SK-N-SH (cell line): ENCODE measurements at regions not wholly inside any gene's neighbourhood (a gene's known extent, or its start where the extent isn't known, plus 50 kb on each side); places are given as distances from the start of the nearest gene placed in this dataset.
A peak's percentile ranks its signal among the peaks of the same experiment; 100 is the strongest.

Source experiments
- CTCF ChIA-PET: fragments of 300-600, 350-600 bp; formaldehyde crosslinking; extraction: SDS; loops from one replicate; lab custom pipeline; 2021; lab: Yijun Ruan, JAX
- POLR2A ChIA-PET: fragments of 350-600 bp; sonication (Branson Sonifier 250); formaldehyde crosslinking; extraction: SDS; loops from one replicate; lab custom pipeline; 2020; ENCODE audit warnings: antibody characterized with exemption, inconsistent platforms; lab: Yijun Ruan, JAX
- DNase-seq: peaks from one replicate; pipeline ENCODE4 v3.0.0; 2012
- H2AFZ ChIP-seq: fragments of 200-600 bp; sonication (generic); 2 replicates; pipeline ENCODE4 v1.8.1; 2016; ENCODE audit warnings: antibody characterized with exemption, mild to moderate bottlenecking, low read depth
- H3F3A ChIP-seq: fragments of 200-600 bp; sonication (generic); replicated peaks from 2 replicates; pipeline ENCODE3; 2016; ENCODE audit warnings: antibody characterized with exemption, mild to moderate bottlenecking; ENCODE audit not compliant: insufficient read depth
- H3K27ac ChIP-seq, 2 experiments: fragments of 200-500 bp in 1 of 2; fragments of 200-600 bp in 1 of 2; sonication (Bioruptor generic) in 1 of 2; sonication (generic), shearing (Covaris generic) in 1 of 2; 2 replicates each; pipeline versions ENCODE4 v1.5.1 to v1.6.1; 2014 to 2016; ENCODE audit warnings: low read depth in 2 of 2, inconsistent platforms in 1 of 2, low read length in 1 of 2, mild to moderate bottlenecking in 1 of 2, mixed read lengths in 1 of 2
- H3K27me3 ChIP-seq: fragments of 200-600 bp; sonication (generic), shearing (Covaris generic); 2 replicates; pipeline ENCODE4 v1.6.1; 2016; ENCODE audit warnings: mixed run types; ENCODE audit not compliant: insufficient read depth
- H3K36me3 ChIP-seq, 2 experiments: fragments of 200-500 bp in 1 of 2; fragments of 200-600 bp in 1 of 2; sonication (Bioruptor generic) in 1 of 2; sonication (generic) in 1 of 2; replicated peaks in 1 of 2; 2 replicates each; pipeline versions ENCODE3 to v1.5.1; 2014 to 2016; ENCODE audit warnings: low read length in 1 of 2, mild to moderate bottlenecking in 1 of 2; ENCODE audit not compliant: insufficient read depth in 2 of 2, control insufficient read depth in 1 of 2
- H3K4me1 ChIP-seq, 2 experiments: fragments of 200-500 bp in 1 of 2; fragments of 200-600 bp in 1 of 2; sonication (Bioruptor generic) in 1 of 2; sonication (generic), shearing (Covaris generic) in 1 of 2; 2 replicates each; pipeline versions ENCODE4 v1.5.1 to v1.6.1; 2014 to 2016; ENCODE audit warnings: low read depth in 1 of 2, low read length in 1 of 2, mixed run types in 1 of 2; ENCODE audit not compliant: insufficient read depth in 2 of 2, control insufficient read depth in 1 of 2
- H3K4me2 ChIP-seq: fragments of 200-600 bp; sonication (generic), shearing (Covaris generic); 2 replicates; pipeline ENCODE4 v1.6.1; 2017; ENCODE audit warnings: mixed run types
- H3K4me3 ChIP-seq, 2 experiments: fragments of 200-500 bp in 1 of 2; fragments of 200-600 bp in 1 of 2; sonication (Bioruptor generic) in 1 of 2; sonication (generic), shearing (Covaris generic) in 1 of 2; 2 replicates each; pipeline versions ENCODE4 v1.5.1 to v1.8.1; 2014 to 2016; ENCODE audit warnings: low read depth in 2 of 2, inconsistent platforms in 1 of 2, low read length in 1 of 2, mild to moderate bottlenecking in 1 of 2, mixed read lengths in 1 of 2, moderate library complexity in 1 of 2
- H3K79me2 ChIP-seq: fragments of 200-600 bp; sonication (generic); 2 replicates; pipeline ENCODE4 v1.8.1; 2017; ENCODE audit warnings: mild to moderate bottlenecking; ENCODE audit not compliant: insufficient read depth
- H3K9ac ChIP-seq: fragments of 200-600 bp; sonication (generic); 2 replicates; pipeline ENCODE4 v1.6.1; 2017; ENCODE audit warnings: mixed run types
- H3K9me2 ChIP-seq: fragments of 200-600 bp; sonication (generic); 2 replicates; pipeline ENCODE4 v1.6.1; 2017; ENCODE audit warnings: mixed run types
- H3K9me3 ChIP-seq: fragments of 200-600 bp; sonication (generic); 2 replicates; pipeline ENCODE4 v1.6.1; 2017; ENCODE audit warnings: mixed run types, mild to moderate bottlenecking, moderate library complexity
- H4K20me1 ChIP-seq: fragments of 200-600 bp; sonication (generic); 2 replicates; pipeline ENCODE4 v1.6.1; 2017; ENCODE audit warnings: mild to moderate bottlenecking, mixed run types; ENCODE audit not compliant: insufficient read depth
- ELF1 ChIP-seq: IDR thresholded peaks from 2 replicates; pipeline ENCODE4 v1.4.0; 2012
- EP300 ChIP-seq, 2 experiments: IDR thresholded peaks; 2 replicates each; pipeline versions ENCODE4 v1.4.0 to v1.6.1; 2012; ENCODE audit warnings: borderline replicate concordance in 1 of 2, low read depth in 1 of 2, low read length in 1 of 2
- EZH2phosphoT487 ChIP-seq: fragments of 200-600 bp; sonication (generic); IDR thresholded peaks from 2 replicates; pipeline ENCODE4 v1.6.1; 2017; ENCODE audit warnings: low read depth, mixed run types, mild to moderate bottlenecking, antibody characterized with exemption, moderate library complexity, borderline replicate concordance
- FOSL2 ChIP-seq: IDR thresholded peaks from 2 replicates; pipeline ENCODE4 v1.4.0; 2012; ENCODE audit warnings: low read depth, mild to moderate bottlenecking, moderate library complexity, borderline replicate concordance
- FOXM1 ChIP-seq: IDR thresholded peaks from 2 replicates; pipeline ENCODE4 v1.4.0; 2012; ENCODE audit warnings: low read depth, mild to moderate bottlenecking
- MXI1 ChIP-seq: IDR thresholded peaks from 2 replicates; pipeline ENCODE4 v1.6.1; 2012; ENCODE audit warnings: mild to moderate bottlenecking, low read depth, low read length, improper control_type of control experiment
- NRF1 ChIP-seq: IDR thresholded peaks from 2 replicates; pipeline ENCODE4 v1.6.1; 2012; ENCODE audit warnings: low read depth, mild to moderate bottlenecking, low read length
- POLR2AphosphoS5 ChIP-seq: IDR thresholded peaks from 2 replicates; pipeline ENCODE4 v1.6.1; 2012; ENCODE audit warnings: low read depth, low read length
- RAD21 ChIP-seq: IDR thresholded peaks from 2 replicates; pipeline ENCODE4 v1.6.1; 2012; ENCODE audit warnings: mild to moderate bottlenecking, low read length
- RXRA ChIP-seq: IDR thresholded peaks from 2 replicates; pipeline ENCODE4 v1.4.0; 2012; ENCODE audit warnings: low read depth, mild to moderate bottlenecking, borderline replicate concordance
- SIN3A ChIP-seq: IDR thresholded peaks from 2 replicates; pipeline ENCODE4 v1.6.1; 2012; ENCODE audit warnings: low read depth, mild to moderate bottlenecking, low read length, moderate library complexity, borderline replicate concordance
- SMC3 ChIP-seq: IDR thresholded peaks from 2 replicates; pipeline ENCODE4 v1.6.1; 2012; ENCODE audit warnings: low read depth, low read length, improper control_type of control experiment
- TAF1 ChIP-seq: IDR thresholded peaks from 2 replicates; pipeline ENCODE4 v1.6.1; 2012; ENCODE audit warnings: low read depth, mild to moderate bottlenecking, low read length, moderate library complexity, borderline replicate concordance
- YY1 ChIP-seq: IDR thresholded peaks from 2 replicates; pipeline ENCODE4 v1.4.0; 2012; ENCODE audit warnings: low read depth, mild to moderate bottlenecking
- WGBS: methylation state at CpG from one replicate; pipeline ENCODE4 v1.1.6; 2017; ENCODE audit warnings: low lambda C conversion rate; 5-methylcytosine and 5-hydroxymethylcytosine counted together
- TF ChIP-seq, protein P1 (sequence below): IDR thresholded peaks from 2 replicates; pipeline ENCODE4 v1.4.0; 2012; ENCODE audit warnings: low read depth, borderline replicate concordance
- TF ChIP-seq, protein P2 (sequence below): fragments of 150-350 bp; IDR thresholded peaks from 2 replicates; pipeline ENCODE4 v1.6.1; 2016; ENCODE audit warnings: mild to moderate bottlenecking, low read depth, low read length
- TF ChIP-seq, protein P3 (sequence below): IDR thresholded peaks from 2 replicates; pipeline ENCODE4 v1.4.0; 2012; ENCODE audit warnings: low read depth
- TF ChIP-seq, protein P4 (sequence below): IDR thresholded peaks from 2 replicates; pipeline ENCODE4; 2012
- TF ChIP-seq, protein P5 (sequence below): fragments of 200-600 bp; sonication (generic); IDR thresholded peaks from 2 replicates; pipeline ENCODE4 v1.6.1; 2017; ENCODE audit warnings: antibody characterized with exemption, mild to moderate bottlenecking, moderate library complexity

DNA sequence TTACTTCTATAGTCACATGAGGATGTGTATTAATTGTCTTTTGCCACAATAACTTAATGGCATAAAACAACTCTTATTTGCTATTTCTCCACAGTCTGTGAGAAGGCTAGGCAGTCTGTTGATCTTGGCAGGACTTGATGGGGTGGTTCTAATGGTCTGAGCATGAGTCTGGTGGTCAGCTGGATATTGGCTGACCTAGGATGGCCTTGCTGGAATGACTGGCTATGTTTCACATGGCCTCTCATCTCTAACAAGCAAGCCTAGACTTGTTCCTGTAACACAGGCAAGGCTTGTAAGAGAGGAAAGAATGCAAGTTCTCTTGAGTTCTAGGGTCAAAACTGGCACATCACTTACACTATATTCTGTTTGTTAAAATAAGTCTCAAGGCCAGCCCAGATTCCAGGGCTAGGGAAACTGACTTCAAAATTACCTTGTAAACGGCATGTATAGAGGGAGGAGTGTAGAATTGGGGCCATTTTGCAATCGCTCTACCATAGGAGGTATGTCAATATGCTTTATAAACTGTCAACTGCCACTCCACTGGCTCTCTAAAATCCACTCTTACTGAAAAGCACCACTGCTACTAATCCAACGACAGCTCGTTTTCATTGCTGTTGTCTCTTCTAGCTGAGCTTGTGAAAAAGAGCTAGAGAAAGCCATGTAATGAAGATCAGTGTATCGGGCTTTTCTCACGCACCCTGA, 325.0 kb upstream of the PKDCC start:
- Histone ChIP-seq H2AFZ (peak overlapping the region; percentile 23), H3K9me2 (no peaks in the 10 kb centered on the region), H4K20me1 (no peaks in the 10 kb centered on the region), H3K4me1 (peaks cover 0 to 9% of the 10 kb centered on the region in 2 experiments; a peak in 2 of 4 replicates), H3K9me3 (no peaks in the 10 kb centered on the region), H3K9ac (no peak overlapping the region), H3K79me2 (no peaks in the 10 kb centered on the region), H3K27me3 (no peaks in the 10 kb centered on the region), H3K27ac (no peak overlapping the region), H3F3A (no peaks in the 10 kb centered on the region), H3K36me3 (no peaks in the 10 kb centered on the region), H3K4me3 (no peak overlapping the region), H3K4me2 (no peak overlapping the region; the same call in 1 of the 2 replicates)
- TF ChIP-seq, protein P1, sequence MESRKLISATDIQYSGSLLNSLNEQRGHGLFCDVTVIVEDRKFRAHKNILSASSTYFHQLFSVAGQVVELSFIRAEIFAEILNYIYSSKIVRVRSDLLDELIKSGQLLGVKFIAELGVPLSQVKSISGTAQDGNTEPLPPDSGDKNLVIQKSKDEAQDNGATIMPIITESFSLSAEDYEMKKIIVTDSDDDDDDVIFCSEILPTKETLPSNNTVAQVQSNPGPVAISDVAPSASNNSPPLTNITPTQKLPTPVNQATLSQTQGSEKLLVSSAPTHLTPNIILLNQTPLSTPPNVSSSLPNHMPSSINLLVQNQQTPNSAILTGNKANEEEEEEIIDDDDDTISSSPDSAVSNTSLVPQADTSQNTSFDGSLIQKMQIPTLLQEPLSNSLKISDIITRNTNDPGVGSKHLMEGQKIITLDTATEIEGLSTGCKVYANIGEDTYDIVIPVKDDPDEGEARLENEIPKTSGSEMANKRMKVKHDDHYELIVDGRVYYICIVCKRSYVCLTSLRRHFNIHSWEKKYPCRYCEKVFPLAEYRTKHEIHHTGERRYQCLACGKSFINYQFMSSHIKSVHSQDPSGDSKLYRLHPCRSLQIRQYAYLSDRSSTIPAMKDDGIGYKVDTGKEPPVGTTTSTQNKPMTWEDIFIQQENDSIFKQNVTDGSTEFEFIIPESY: no peak
- TF ChIP-seq SIN3A (no peak), YY1 (no peak), POLR2AphosphoS5 (no peak), FOXM1 (no peak), EZH2phosphoT487 (no peak), RXRA (no peak)
- TF ChIP-seq, protein P2, sequence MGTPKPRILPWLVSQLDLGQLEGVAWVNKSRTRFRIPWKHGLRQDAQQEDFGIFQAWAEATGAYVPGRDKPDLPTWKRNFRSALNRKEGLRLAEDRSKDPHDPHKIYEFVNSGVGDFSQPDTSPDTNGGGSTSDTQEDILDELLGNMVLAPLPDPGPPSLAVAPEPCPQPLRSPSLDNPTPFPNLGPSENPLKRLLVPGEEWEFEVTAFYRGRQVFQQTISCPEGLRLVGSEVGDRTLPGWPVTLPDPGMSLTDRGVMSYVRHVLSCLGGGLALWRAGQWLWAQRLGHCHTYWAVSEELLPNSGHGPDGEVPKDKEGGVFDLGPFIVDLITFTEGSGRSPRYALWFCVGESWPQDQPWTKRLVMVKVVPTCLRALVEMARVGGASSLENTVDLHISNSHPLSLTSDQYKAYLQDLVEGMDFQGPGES: no peak
- TF ChIP-seq, protein P3, sequence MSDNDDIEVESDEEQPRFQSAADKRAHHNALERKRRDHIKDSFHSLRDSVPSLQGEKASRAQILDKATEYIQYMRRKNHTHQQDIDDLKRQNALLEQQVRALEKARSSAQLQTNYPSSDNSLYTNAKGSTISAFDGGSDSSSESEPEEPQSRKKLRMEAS: no peak
- TF ChIP-seq, protein P4, sequence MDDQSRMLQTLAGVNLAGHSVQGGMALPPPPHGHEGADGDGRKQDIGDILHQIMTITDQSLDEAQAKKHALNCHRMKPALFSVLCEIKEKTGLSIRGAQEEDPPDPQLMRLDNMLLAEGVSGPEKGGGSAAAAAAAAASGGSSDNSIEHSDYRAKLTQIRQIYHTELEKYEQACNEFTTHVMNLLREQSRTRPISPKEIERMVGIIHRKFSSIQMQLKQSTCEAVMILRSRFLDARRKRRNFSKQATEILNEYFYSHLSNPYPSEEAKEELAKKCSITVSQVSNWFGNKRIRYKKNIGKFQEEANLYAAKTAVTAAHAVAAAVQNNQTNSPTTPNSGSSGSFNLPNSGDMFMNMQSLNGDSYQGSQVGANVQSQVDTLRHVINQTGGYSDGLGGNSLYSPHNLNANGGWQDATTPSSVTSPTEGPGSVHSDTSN: no peak
- DNase-seq: no peak
- POLR2A ChIA-PET: no interaction called here
- CTCF ChIA-PET: interaction anchor here (1.1 to 3.0 kb wide), 3 partner anchors 12 to 37 kb away, joined by 4 to 15 read pairs (median 5); no protein-coding TSS in a partner anchor
- WGBS: 63% methylated on average over 6 of the region's 6 CpGs

DNA sequence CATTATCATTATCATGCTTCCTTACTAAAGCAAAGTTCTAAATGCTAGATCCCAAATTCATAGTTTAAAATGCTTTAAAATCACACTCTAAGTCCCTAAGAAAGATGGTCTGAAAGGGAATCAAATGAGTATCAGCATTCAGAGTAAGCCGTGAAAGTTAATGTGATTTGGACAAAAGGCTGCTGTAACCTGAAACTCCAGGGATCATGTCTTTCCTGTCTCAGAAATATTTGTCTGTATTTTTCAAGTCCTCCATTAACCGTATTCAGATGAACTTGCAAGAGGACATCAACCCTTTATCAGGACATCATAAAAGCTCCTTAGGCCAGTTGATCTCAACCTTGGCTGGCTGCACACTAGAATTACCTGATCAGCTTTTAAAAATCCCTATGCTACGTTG, 324.3 kb upstream of the PKDCC start:
- ChIA-PET POLR2A (interaction anchor here (0.6 kb wide), 1 partner anchor 46 kb away, joined by 6 read pairs; no protein-coding TSS in a partner anchor), CTCF (interaction anchor here (0.6 to 3.0 kb wide), 3 partner anchors 11 to 1839 kb away, joined by 3 to 15 read pairs (median 5); no protein-coding TSS in a partner anchor)
- Histone ChIP-seq H3K4me2 (no peak overlapping the region), H2AFZ (no peak overlapping the region), H3K27ac (no peak overlapping the region), H4K20me1 (no peaks in the 10 kb centered on the region), H3K36me3 (no peaks in the 10 kb centered on the region), H3K79me2 (no peaks in the 10 kb centered on the region), H3K9me2 (no peaks in the 10 kb centered on the region), H3F3A (no peaks in the 10 kb centered on the region), H3K9me3 (no peaks in the 10 kb centered on the region), H3K4me3 (no peak overlapping the region), H3K27me3 (no peaks in the 10 kb centered on the region), H3K4me1 (peaks cover 0 to 9% of the 10 kb centered on the region in 2 experiments; a peak in 2 of 4 replicates), H3K9ac (no peak overlapping the region)
- WGBS: 65% methylated on average over 3 of the region's 3 CpGs
- DNase-seq: no peak
- TF ChIP-seq NRF1 (no peak), FOSL2 (no peak), RAD21 (no peak), EP300 (IDR thresholded peaks at IDR 0.05; ENCODE audit: borderline replicate concordance in 1 of 2, low read depth in 1 of 2, low read length in 1 of 2) (no peak), EZH2phosphoT487 (no peak), FOXM1 (no peak), SMC3 (no peak), ELF1 (no peak), MXI1 (no peak), TAF1 (no peak)
- TF ChIP-seq, protein P5, sequence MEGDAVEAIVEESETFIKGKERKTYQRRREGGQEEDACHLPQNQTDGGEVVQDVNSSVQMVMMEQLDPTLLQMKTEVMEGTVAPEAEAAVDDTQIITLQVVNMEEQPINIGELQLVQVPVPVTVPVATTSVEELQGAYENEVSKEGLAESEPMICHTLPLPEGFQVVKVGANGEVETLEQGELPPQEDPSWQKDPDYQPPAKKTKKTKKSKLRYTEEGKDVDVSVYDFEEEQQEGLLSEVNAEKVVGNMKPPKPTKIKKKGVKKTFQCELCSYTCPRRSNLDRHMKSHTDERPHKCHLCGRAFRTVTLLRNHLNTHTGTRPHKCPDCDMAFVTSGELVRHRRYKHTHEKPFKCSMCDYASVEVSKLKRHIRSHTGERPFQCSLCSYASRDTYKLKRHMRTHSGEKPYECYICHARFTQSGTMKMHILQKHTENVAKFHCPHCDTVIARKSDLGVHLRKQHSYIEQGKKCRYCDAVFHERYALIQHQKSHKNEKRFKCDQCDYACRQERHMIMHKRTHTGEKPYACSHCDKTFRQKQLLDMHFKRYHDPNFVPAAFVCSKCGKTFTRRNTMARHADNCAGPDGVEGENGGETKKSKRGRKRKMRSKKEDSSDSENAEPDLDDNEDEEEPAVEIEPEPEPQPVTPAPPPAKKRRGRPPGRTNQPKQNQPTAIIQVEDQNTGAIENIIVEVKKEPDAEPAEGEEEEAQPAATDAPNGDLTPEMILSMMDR: no peak
- TF ChIP-seq, protein P2: no peak
